Heart left ventricle (tissue), 13 donors: ENCODE measurements at regions not wholly inside any gene's neighbourhood (a gene's known extent, or its start where the extent isn't known, plus 50 kb on each side); places are given as distances from the start of the nearest gene placed in this dataset.
"Not testable (repeated sequence)": the region's sequence is repeated elsewhere in the genome, so short reads cannot be mapped to it uniquely, and the experiment has no call there.

Experiments
- POLR2A ChIP-seq, 2 donors: fragments of 450-650 bp; IDR thresholded peaks; one replicate each; pipeline ENCODE4 v1.6.1; 2017; ENCODE audit warnings: antibody characterized with exemption in 2 of 2, mild to moderate bottlenecking in 2 of 2, moderate library complexity in 2 of 2
- TF ChIP-seq, protein P1 (sequence below), 12 donors: fragments of 200-600 bp; sonication (generic) in 4 of 12; IDR thresholded peaks; one replicate each; pipeline versions ENCODE4 v1.5.0 to v1.8.0; 2018 to 2022; ENCODE audit warnings: antibody characterized with exemption in 12 of 12, mild to moderate bottlenecking in 5 of 12
- donor health status: ischemic (EF 13 %, LVEDD 7.1; RV severe dilation, severe dysfunction).
- donor health status: DM: no; HTN: yes; CAD: no.
- donor health status: DM: no; HTN: no; CAD: no.
- donor health status: ischemic (EF 25% LVEDD 6.9; RV normal size, moderate dysfunction).
- donor health status: ischemic (EF 25% LVEDD 5.7; RV mildly dilated, moderate dysfunction).
- donor health status: ischemic (EF 35%, LVEDD 5.7; RV mildly dilated, moderate dysfunction).
- donor health status: nonischemic (EF 11% LVEDD 7.7; RV severe dilation, severe dysfunction).
- donor health status: DM: yes; HTN: yes; CAD: no.
- donor health status: PGD.
- donor health status: ischemic (EF 29% LVEDD 5.4; RV normal size, mild dysfunction).
- donor health status: nonischemic (EF 23%, LVEDD 6.1; RV moderate dilation, normal function).

DNA sequence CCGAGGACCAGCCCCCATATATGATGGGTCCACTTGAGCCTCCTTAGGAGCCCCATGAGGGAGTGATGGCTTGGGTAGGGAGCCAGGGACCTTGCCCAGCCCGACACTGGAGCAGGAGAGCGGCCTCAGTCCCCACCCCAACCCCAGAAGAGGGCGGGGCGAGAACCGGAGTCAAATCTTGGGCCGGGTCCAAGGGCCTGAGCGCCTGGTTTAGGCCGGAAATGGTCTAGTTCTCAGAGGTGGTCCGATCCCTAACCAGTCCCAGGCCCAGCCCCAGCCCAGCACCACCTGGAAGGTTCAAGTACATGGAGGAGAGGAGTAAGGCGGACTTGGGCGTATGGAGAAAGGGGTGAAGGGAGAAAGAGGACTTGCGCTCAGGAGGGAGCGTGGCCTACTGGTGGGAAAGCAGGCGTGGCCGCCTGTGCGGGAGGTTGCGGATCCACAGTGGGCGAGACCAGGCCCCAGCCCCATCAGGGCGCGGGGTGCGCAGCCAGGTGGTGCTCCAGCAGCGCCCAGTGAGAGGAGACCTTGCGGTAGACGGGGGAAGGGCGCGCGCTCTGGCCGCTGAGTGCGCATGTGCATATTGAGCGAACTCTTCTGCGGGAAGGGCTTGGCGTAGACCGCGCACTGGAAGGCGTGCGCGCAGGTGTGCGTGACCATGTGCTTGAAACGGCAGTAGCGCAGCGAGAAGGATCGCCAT lies 88.1 kb downstream of the LIMS3 start:
- TF ChIP-seq POLR2A (IDR thresholded peaks at IDR 0.05), result not testable (repeated sequence)
- TF ChIP-seq, protein P1, sequence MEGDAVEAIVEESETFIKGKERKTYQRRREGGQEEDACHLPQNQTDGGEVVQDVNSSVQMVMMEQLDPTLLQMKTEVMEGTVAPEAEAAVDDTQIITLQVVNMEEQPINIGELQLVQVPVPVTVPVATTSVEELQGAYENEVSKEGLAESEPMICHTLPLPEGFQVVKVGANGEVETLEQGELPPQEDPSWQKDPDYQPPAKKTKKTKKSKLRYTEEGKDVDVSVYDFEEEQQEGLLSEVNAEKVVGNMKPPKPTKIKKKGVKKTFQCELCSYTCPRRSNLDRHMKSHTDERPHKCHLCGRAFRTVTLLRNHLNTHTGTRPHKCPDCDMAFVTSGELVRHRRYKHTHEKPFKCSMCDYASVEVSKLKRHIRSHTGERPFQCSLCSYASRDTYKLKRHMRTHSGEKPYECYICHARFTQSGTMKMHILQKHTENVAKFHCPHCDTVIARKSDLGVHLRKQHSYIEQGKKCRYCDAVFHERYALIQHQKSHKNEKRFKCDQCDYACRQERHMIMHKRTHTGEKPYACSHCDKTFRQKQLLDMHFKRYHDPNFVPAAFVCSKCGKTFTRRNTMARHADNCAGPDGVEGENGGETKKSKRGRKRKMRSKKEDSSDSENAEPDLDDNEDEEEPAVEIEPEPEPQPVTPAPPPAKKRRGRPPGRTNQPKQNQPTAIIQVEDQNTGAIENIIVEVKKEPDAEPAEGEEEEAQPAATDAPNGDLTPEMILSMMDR (IDR thresholded peaks at IDR 0.05), result not testable (repeated sequence)
